Mesenchymal stem cell (in vitro differentiated cells and primary cell): ENCODE measurements at regions not wholly inside any gene's neighbourhood (a gene's known extent, or its start where the extent isn't known, plus 50 kb on each side); places are given as distances from the start of the nearest gene placed in this dataset.
"Not testable (repeated sequence)": the region's sequence is repeated elsewhere in the genome, so short reads cannot be mapped to it uniquely, and the experiment has no call there.

ENCODE experiments used
- DNase-seq: peaks from one replicate; pipeline ENCODE4 v3.0.0-alpha.2; 2013
- H2AFZ ChIP-seq: one replicate; pipeline ENCODE4 v1.6.1; 2013; ENCODE audit warnings: low read depth, mild to moderate bottlenecking, control low read depth, inconsistent platforms, low read length, moderate library complexity
- H2AK5ac ChIP-seq: 2 replicates; pipeline ENCODE4 v1.6.1; 2013; ENCODE audit warnings: low read length, moderate library complexity, mild to moderate bottlenecking, inconsistent platforms; ENCODE audit not compliant: severe bottlenecking
- H2BK120ac ChIP-seq: one replicate; pipeline ENCODE4 v1.6.1; 2013; ENCODE audit warnings: low read depth, mild to moderate bottlenecking, inconsistent platforms, low read length, moderate library complexity
- H2BK12ac ChIP-seq, 2 experiments: one replicate each; pipeline ENCODE4 v1.6.1; 2013; ENCODE audit warnings: inconsistent platforms in 2 of 2, low read length in 2 of 2, mild to moderate bottlenecking in 2 of 2, moderate library complexity in 2 of 2, control low read depth in 1 of 2
- H2BK15ac ChIP-seq: one replicate; pipeline ENCODE4 v1.6.1; 2013; ENCODE audit warnings: mild to moderate bottlenecking, low read depth, inconsistent platforms; ENCODE audit not compliant: poor library complexity, severe bottlenecking
- H2BK5ac ChIP-seq: 2 replicates; pipeline ENCODE4 v1.6.1; 2013; ENCODE audit warnings: low read depth, mild to moderate bottlenecking, low read length, control low read depth, inconsistent platforms; ENCODE audit not compliant: poor library complexity, severe bottlenecking
- H3K14ac ChIP-seq, 2 experiments: one replicate each; pipeline ENCODE4 v1.6.1; 2013; ENCODE audit warnings: inconsistent platforms in 2 of 2, low read length in 2 of 2, control low read depth in 1 of 2, mild to moderate bottlenecking in 1 of 2, moderate library complexity in 1 of 2
- H3K18ac ChIP-seq, 2 experiments: one replicate each; pipeline ENCODE4 v1.6.1; 2013; ENCODE audit warnings: inconsistent platforms in 2 of 2, low read length in 2 of 2, control low read depth in 1 of 2, low read depth in 1 of 2, mild to moderate bottlenecking in 1 of 2
- H3K23ac ChIP-seq, 2 experiments: one replicate each; pipeline ENCODE4 v1.6.1; 2013; ENCODE audit warnings: inconsistent platforms in 2 of 2, low read length in 2 of 2, mild to moderate bottlenecking in 2 of 2, moderate library complexity in 2 of 2, control low read depth in 1 of 2
- H3K27ac ChIP-seq: 2 replicates; pipeline ENCODE4 v1.5.1; 2013; ENCODE audit warnings: mild to moderate bottlenecking, moderate library complexity, low read length, control low read depth, inconsistent platforms; ENCODE audit not compliant: poor library complexity, severe bottlenecking
- H3K27me3 ChIP-seq, 2 experiments: 2 replicates each; pipeline versions ENCODE4 v1.6.1 to v1.7.0; 2013; ENCODE audit warnings: low read length in 2 of 2, mild to moderate bottlenecking in 2 of 2, moderate library complexity in 2 of 2, control low read depth in 1 of 2, inconsistent platforms in 1 of 2; ENCODE audit not compliant: control insufficient read depth in 1 of 2, insufficient read depth in 1 of 2
- H3K36me3 ChIP-seq, 2 experiments: 2 replicates each; pipeline versions ENCODE4 v1.6.1 to v1.7.0; 2013; ENCODE audit warnings: low read length in 2 of 2, control low read depth in 1 of 2, inconsistent platforms in 1 of 2, low read depth in 1 of 2, mild to moderate bottlenecking in 1 of 2; ENCODE audit not compliant: insufficient read depth in 2 of 2, control insufficient read depth in 1 of 2
- H3K4ac ChIP-seq, 2 experiments: one replicate each; pipeline ENCODE4 v1.6.1; 2013; ENCODE audit warnings: inconsistent platforms in 2 of 2, low read length in 2 of 2, mild to moderate bottlenecking in 2 of 2, moderate library complexity in 2 of 2, control low read depth in 1 of 2, low read depth in 1 of 2
- H3K4me1 ChIP-seq: 2 replicates; pipeline ENCODE4 v1.6.1; 2013; ENCODE audit warnings: low read depth, low read length, control low read depth; ENCODE audit not compliant: control insufficient read depth, insufficient read depth
- H3K4me2 ChIP-seq: 2 replicates; pipeline ENCODE4 v1.6.1; 2013; ENCODE audit warnings: low read length, mild to moderate bottlenecking, inconsistent platforms; ENCODE audit not compliant: poor library complexity, severe bottlenecking
- H3K4me3 ChIP-seq, 2 experiments: 2 replicates each; pipeline versions ENCODE4 v1.5.1 to v1.7.0; 2013; ENCODE audit warnings: low read length in 2 of 2, mild to moderate bottlenecking in 2 of 2, control low read depth in 1 of 2, low read depth in 1 of 2; ENCODE audit not compliant: insufficient read depth in 1 of 2
- H3K79me1 ChIP-seq: replicated peaks from 2 replicates; pipeline ENCODE4 v1.6.1; 2013; ENCODE audit warnings: mild to moderate bottlenecking, control low read depth, low read length, inconsistent platforms; ENCODE audit not compliant: poor library complexity, severe bottlenecking
- H3K9ac ChIP-seq: 2 replicates; pipeline ENCODE4 v1.7.0; 2013; ENCODE audit warnings: mild to moderate bottlenecking, low read length, moderate library complexity
- H3K9me3 ChIP-seq: 2 replicates; pipeline ENCODE4 v1.7.0; 2013; ENCODE audit warnings: mild to moderate bottlenecking, low read length; ENCODE audit not compliant: control insufficient read depth
- H4K8ac ChIP-seq: one replicate; pipeline ENCODE4 v1.6.1; 2013; ENCODE audit warnings: inconsistent platforms, mild to moderate bottlenecking, low read length, moderate library complexity
- H4K91ac ChIP-seq: one replicate; pipeline ENCODE4 v1.6.1; 2013; ENCODE audit warnings: mild to moderate bottlenecking, low read length, inconsistent platforms
- WGBS: methylation state at CpG from one replicate; pipeline ENCODE4 v1.1.7; 2013; ENCODE audit warnings: mixed read lengths; 5-methylcytosine and 5-hydroxymethylcytosine counted together

- Histone ChIP-seq H2BK12ac (no peak overlapping the region), H3K79me1 (no peaks in the 10 kb centered on the region), H4K91ac (no peak overlapping the region), H3K14ac (no peak overlapping the region), H3K36me3 (no peaks in the 10 kb centered on the region), H2AK5ac (no peak overlapping the region), H3K9ac (no peak overlapping the region), H3K4ac (no peak overlapping the region), H3K27ac (no peak overlapping the region), H4K8ac (no peak overlapping the region), H3K23ac (no peak overlapping the region), H3K18ac (no peak overlapping the region), H2BK5ac (no peak overlapping the region), H3K4me2 (no peak overlapping the region), H2BK120ac (no peak overlapping the region), H3K4me3 (no peak overlapping the region), H2BK15ac (no peak overlapping the region), H3K27me3 (no peaks in the 10 kb centered on the region), H2AFZ (no peak overlapping the region), H3K9me3 (no peaks in the 10 kb centered on the region), H3K4me1 (no peaks in the 10 kb centered on the region)
- no peak for DNase-seq
- WGBS: 89% methylated on average over 1 of the region's 1 CpG
These were observed 425.0 kb upstream of the MEF2C start for GRCh38 chr5:89307972-89308371.

GRCh38 chr5:89307141-89307540 lies 424.2 kb upstream of the MEF2C start:
- H3K4me1 ChIP-seq, H2AFZ ChIP-seq, DNase-seq, H3K36me3 ChIP-seq, H3K4ac ChIP-seq, H3K9ac ChIP-seq, H2BK5ac ChIP-seq, H2BK12ac ChIP-seq, H4K8ac ChIP-seq, H3K79me1 ChIP-seq, H3K14ac ChIP-seq, H4K91ac ChIP-seq, H2AK5ac ChIP-seq, H3K27ac ChIP-seq, H3K9me3 ChIP-seq, H3K4me2 ChIP-seq, H3K4me3 ChIP-seq, H2BK15ac ChIP-seq, H3K23ac ChIP-seq, H2BK120ac ChIP-seq, H3K18ac ChIP-seq, H3K27me3 ChIP-seq: not testable (repeated sequence)
- WGBS: 100% methylated on average over 1 of the region's 2 CpGs

GRCh38 chr5:89303033-89303480 lies 420.1 kb upstream of the MEF2C start:
- H2BK5ac ChIP-seq: no peak overlapping the region
- H4K8ac ChIP-seq: no peak overlapping the region
- H2BK120ac ChIP-seq: no peak overlapping the region
- H4K91ac ChIP-seq: no peak overlapping the region
- H3K36me3 ChIP-seq: no peaks in the 10 kb centered on the region
- H3K27me3 ChIP-seq: no peaks in the 10 kb centered on the region
- WGBS: 94% methylated on average over 3 of the region's 4 CpGs
- H3K4me3 ChIP-seq: no peak overlapping the region
- H3K4me2 ChIP-seq: no peak overlapping the region
- no peak overlapping the region for H3K4ac ChIP-seq
- H3K4me1 ChIP-seq: no peaks in the 10 kb centered on the region
- no peak overlapping the region for H2AK5ac ChIP-seq
- H3K23ac ChIP-seq: no peak overlapping the region
- no peak overlapping the region for H3K14ac ChIP-seq
- no peaks in the 10 kb centered on the region for H3K9me3 ChIP-seq
- no peak overlapping the region for H3K18ac ChIP-seq
- DNase-seq: no peak
- H2AFZ ChIP-seq: no peak overlapping the region
- no peak overlapping the region for H3K27ac ChIP-seq
- no peak overlapping the region for H3K9ac ChIP-seq
- H2BK15ac ChIP-seq: no peak overlapping the region
- no peak overlapping the region for H2BK12ac ChIP-seq
- no peaks in the 10 kb centered on the region for H3K79me1 ChIP-seq

GRCh38 chr5:89302102-89302891 lies 419.3 kb upstream of the MEF2C start:
- no peak overlapping the region for H2BK120ac ChIP-seq
- no peak overlapping the region for H3K4me3 ChIP-seq
- no peak overlapping the region for H2BK5ac ChIP-seq
- H3K9me3 ChIP-seq: no peaks in the 10 kb centered on the region
- no peak overlapping the region for H4K91ac ChIP-seq
- H3K14ac ChIP-seq: no peak overlapping the region
- no peak overlapping the region for H3K23ac ChIP-seq
- H3K4ac ChIP-seq: no peak overlapping the region
- H3K9ac ChIP-seq: no peak overlapping the region
- H3K4me1 ChIP-seq: no peaks in the 10 kb centered on the region
- 82% methylated on average over 3 of the region's 5 CpGs for WGBS
- H2AFZ ChIP-seq: no peak overlapping the region
- no peaks in the 10 kb centered on the region for H3K27me3 ChIP-seq
- no peak for DNase-seq
- no peak overlapping the region for H3K27ac ChIP-seq
- no peak overlapping the region for H4K8ac ChIP-seq
- H3K79me1 ChIP-seq: no peaks in the 10 kb centered on the region
- no peak overlapping the region for H3K18ac ChIP-seq
- no peak overlapping the region for H2AK5ac ChIP-seq
- no peak overlapping the region for H2BK15ac ChIP-seq
- no peaks in the 10 kb centered on the region for H3K36me3 ChIP-seq
- H2BK12ac ChIP-seq: no peak overlapping the region
- no peak overlapping the region for H3K4me2 ChIP-seq
